ENCODE measurements at regions not wholly inside any gene's neighbourhood (a gene's known extent, or its start where the extent isn't known, plus 50 kb on each side); places are given as distances from the start of the nearest gene placed in this dataset.
"Not testable (repeated sequence)": the region's sequence is repeated elsewhere in the genome, so short reads cannot be mapped to it uniquely, and the experiment has no call there.

GRCh38 chr18:42337337-42337736 lies 382.3 kb downstream of the PIK3C3 start:
- TF ChIP-seq CTCF (IDR thresholded peaks at IDR 0.05; ENCODE audit: low read depth, low read length, poor library complexity, severe bottlenecking); EZH2phosphoT487 (IDR thresholded peaks at IDR 0.05; ENCODE audit: borderline replicate concordance, low read length): not testable (repeated sequence)

Data from DOHH2 (cell line).